ENCODE measurements at regions not wholly inside any gene's neighbourhood (a gene's known extent, or its start where the extent isn't known, plus 50 kb on each side); places are given as distances from the start of the nearest gene placed in this dataset.
"Not testable (repeated sequence)": the region's sequence is repeated elsewhere in the genome, so short reads cannot be mapped to it uniquely, and the experiment has no call there.

DNA sequence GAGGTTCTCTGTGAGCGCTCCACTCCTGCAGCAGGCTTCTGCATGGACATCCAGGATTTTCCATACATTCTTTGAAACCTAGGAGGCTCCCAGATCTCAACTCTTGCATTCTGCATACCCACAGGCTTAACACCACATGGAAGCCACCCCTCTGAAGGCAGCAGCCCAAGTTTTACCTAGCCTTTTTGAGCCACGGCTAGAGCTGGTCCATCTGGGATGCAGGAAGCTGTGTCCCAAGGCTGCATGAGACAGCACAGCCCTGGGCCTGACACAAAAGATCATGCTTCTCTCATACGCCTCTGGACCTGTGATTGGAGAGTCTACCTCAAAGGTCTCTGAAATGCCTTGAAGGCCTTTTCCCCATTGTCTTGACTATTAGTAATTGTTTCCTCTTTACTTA lies 53.6 kb upstream of the RPRM start:
- no peak for FAIRE-seq

GRCh38 chr2:153533803-153534202 lies 55.2 kb upstream of the RPRM start:
- not testable (repeated sequence) for FAIRE-seq

- not testable (repeated sequence) for FAIRE-seq
Observed at GRCh38 chr2:153534590-153534989, 56.0 kb upstream of the RPRM start.

- FAIRE-seq = no peak
Observed at GRCh38 chr2:153536115-153536514, 57.6 kb upstream of the RPRM start.

DNA sequence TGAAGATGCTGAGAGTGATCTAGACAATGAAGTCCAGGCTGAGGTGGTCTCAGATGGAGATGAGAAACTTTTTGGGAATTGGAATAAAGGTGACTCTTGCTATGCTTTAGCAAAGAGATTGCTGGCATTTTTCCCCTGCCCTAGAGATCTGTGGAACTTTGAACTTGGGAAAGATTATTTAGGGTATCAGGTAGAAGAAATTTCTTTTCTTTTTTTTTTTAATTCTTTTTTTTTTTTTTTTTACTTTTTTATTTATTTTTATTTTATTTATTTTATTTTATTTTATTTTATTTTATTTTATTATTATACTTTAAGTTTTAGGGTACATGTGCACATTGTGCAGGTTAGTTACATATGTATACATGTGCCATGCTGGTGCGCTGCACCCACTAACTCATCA lies 59.5 kb upstream of the RPRM start:
- not testable (repeated sequence) for FAIRE-seq

GRCh38 chr2:153543635-153544071 lies 65.1 kb upstream of the RPRM start:
- no peak for FAIRE-seq

DNA sequence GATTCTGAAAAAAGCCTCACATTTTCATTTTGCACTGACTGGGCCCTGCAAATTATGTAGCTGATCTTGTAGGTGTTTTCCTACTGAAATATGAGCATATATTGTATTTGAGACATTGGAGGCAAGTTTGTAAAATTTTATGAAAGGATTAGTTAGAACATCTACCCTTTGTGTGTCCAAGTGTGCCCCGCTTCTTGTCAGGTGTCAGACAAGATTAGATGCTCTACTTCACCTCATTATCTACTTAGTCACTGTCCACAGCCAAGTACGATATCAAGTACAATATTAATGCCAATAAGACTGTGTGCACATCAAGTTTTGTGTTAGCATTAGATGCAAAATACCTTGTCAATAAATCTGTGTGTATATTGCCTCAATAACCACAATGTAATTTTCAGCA lies 67.8 kb upstream of the RPRM start:
- FAIRE-seq = no peak

- FAIRE-seq = no peak
Observed at GRCh38 chr2:153548536-153548935, 70.0 kb upstream of the RPRM start.

GRCh38 chr2:153551698-153552097 lies 73.1 kb upstream of the RPRM start:
- FAIRE-seq = no peak

GRCh38 chr2:153557211-153557610 lies 78.6 kb upstream of the RPRM start:
- FAIRE-seq = no peak

- no peak for FAIRE-seq
Observed at GRCh38 chr2:153557714-153558113, 79.2 kb upstream of the RPRM start.

DNA sequence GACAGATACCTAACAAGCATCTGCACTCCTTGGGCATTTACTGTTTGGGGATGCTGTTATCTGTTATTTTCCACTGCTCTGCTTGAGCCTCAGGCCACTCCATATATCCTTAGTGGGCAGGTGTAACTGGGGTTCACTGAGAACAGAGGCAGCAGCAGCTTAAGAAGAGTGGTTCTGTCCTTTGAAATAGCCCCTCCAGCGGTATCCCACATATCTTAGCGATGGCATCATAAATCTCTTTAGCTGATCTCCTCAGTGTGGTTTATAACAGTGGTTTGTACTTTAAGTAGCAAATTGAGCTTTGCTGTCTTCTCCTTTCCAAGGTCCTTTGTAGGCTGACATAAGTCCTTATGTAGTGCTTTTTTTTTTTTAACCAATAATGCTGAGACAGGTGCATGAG lies 79.7 kb upstream of the RPRM start:
- no peak for FAIRE-seq

GRCh38 chr2:153567367-153567766 lies 88.8 kb upstream of the RPRM start:
- no peak for FAIRE-seq

DNA sequence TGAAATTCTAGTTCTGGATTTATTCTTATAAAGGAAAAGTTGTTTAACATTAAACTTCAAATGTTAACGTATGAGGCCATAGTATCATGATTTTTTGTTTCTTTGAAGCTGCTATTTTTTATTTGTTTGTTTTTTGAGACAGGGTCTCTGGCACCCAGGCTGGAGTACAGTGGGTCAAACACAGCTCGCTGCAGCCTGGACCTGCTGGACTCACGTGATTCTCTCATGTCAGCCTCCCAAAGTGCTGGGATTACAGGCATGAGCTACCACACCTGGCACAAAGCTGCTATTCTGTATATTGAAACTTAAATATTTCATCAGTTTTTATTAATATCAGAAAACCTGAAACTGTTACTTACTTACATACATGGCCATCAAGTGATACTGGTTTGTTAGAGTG lies 89.5 kb upstream of the RPRM start:
- no peak for FAIRE-seq

DNA sequence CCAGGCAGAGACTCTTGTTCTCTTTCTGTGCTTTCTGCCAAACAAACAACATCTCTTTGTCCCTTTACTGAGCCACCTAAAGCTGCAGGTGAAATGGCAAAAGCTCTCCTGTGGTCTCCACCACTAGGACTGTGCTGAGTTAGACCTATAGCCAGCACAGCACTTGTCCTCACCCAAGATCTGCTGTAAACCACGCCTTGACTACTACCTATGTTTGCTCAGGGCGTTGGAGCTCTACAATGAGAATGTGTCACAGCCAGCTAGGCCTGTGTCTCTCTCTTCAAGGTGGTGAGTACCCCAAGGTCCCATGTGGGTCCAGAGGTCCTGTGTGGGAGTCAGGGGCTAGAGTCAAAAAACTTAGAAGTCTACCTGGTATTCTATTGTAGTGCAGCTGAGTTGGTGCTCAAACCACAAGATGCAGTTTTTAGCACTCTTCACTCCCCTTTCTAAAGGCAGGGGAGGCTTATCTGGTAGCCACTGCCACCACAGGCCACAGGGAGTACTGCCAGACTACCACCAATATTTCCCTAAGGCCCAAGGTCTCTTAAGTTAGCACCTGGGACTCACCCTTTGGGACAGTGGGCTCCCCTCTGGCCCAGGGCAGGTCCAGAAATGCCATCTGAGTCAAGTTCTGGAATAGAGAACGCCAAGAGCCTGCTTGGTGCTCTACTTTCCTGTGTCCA lies 96.8 kb upstream of the RPRM start:
- no peak for FAIRE-seq

DNA sequence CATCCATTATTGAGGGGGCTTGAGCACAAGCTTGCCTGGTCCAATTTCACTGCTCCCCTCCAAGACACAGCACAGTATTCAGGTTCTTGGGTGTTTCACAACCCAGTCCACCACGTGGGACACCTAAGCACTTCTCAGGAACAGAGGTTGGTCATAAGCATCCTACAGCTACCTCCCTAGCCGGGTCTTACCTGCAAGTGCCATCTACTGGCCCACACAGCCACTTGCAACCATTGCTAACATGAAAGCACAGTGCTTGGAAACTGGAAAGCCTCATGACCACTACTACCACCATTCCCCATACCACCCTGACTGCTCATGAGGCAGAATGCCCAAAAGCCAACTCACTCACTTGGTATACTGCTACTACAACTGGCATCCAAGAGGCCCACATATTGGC lies 105.7 kb upstream of the RPRM start:
- no peak for FAIRE-seq

- no peak for FAIRE-seq
Observed at GRCh38 chr2:153588408-153588807, 109.8 kb upstream of the RPRM start.

- FAIRE-seq = no peak
Observed at GRCh38 chr2:153589586-153589985, 111.0 kb upstream of the RPRM start.

DNA sequence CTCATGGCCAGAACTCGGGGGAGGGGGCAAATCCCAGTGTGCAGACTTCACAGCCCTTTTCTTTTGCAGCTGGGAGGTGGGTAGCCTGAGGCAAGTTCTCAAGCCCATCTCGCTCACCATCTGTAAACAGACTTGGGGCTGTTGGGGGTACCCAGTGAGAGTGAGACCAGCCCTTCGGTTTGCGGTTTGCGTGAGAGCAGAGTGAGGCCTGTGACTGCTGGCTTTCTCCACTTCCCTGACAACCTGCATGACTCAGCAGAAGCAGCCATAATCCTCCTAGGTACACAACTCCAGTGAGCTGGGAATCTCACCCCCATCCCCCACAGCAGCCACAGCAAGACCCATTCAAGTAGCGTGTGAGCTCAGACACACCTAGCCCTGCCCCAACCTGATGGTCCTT lies 114.5 kb upstream of the RPRM start:
- FAIRE-seq = not testable (repeated sequence)

DNA sequence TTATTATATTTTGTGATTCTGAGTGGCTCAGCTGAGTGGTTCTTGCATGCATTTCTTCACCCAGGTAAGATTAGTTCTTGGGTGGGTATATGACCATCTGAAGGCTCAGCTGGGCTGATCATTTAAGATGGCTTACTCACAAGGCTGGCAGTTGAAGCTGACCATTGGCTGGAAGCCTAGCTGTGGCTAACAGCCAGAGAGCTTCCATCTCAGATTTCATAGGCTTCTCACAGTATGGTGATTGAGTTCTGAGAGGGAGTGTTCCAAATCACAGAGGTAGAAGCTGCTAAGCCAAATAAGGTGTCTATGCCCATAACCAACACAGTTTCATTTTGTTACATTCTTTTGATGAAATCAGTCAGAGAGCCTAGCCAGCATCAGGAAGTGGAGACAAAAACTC lies 117.4 kb upstream of the RPRM start:
- FAIRE-seq = no peak

DNA sequence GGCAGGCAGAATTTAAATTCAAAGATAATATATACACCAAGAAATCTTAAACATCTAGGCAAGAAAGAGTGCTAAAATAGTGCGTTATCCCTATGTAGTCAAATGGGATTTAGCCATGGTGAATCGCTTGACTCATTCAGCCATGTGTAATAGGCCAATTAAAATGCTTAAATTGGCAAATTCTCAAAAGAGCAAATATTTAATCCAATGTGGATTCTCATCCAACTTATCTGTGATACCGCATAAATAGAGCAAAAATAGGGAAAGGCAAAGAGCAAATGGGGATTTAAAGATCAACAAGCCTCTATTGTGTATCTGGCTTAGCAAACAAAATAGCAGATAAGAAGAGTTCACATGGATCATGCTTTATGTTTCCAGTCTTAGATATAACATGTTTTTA lies 123.2 kb upstream of the RPRM start:
- no peak for FAIRE-seq

GRCh38 chr2:153604133-153604532 lies 125.6 kb upstream of the RPRM start:
- FAIRE-seq = no peak

GRCh38 chr2:153606623-153607022 lies 128.1 kb upstream of the RPRM start:
- FAIRE-seq = no peak

GRCh38 chr2:153622285-153622684 lies 143.7 kb upstream of the RPRM start:
- peak; percentile 28 for FAIRE-seq

DNA sequence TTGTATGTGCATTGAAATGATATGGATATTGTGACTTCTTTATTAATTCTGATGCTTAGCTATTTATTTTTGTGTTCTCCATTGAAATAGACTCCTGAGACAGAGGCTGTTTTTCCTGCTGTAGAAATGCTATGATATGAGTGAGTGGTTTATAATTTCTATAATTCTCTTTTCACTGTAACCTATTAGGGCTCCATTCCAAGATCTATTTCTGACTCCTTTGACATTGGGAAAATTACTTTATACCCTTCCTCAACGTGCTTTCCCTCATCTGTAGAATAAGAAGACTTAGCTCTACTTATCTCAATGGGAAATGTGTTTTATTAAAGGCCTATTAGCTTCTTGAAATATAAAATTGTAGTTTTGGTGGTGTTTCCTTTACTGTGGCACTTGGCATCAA lies 144.5 kb upstream of the RPRM start:
- FAIRE-seq = no peak

- FAIRE-seq = no peak
Observed at GRCh38 chr2:153626676-153627075, 148.1 kb upstream of the RPRM start.

Measured in G401.6 (cell line).